ENCODE measurements at regions not wholly inside any gene's neighbourhood (a gene's known extent, or its start where the extent isn't known, plus 50 kb on each side); places are given as distances from the start of the nearest gene placed in this dataset.
A peak's percentile ranks its signal among the peaks of the same experiment; 100 is the strongest.
"Not testable (repeated sequence)": the region's sequence is repeated elsewhere in the genome, so short reads cannot be mapped to it uniquely, and the experiment has no call there.

- Histone ChIP-seq H3K9me3 (replicated peaks) (no peaks in the 10 kb centered on the region), H3K4me3 (no peak overlapping the region), H3K36me3 (no peaks in the 10 kb centered on the region), H3K27me3 (replicated peaks) (no peaks in the 10 kb centered on the region), H3K4me1 (replicated peaks) (peaks cover 17% of the 10 kb centered on the region), H3K27ac (no peak overlapping the region)
- peak; percentile 39 to 49 for DNase-seq (ENCODE audit: low read depth in 1 of 2, low spot score in 2 of 2)
These were observed 84.2 kb upstream of the ABHD2 start for GRCh38 chr15:89003865-89004725.

GRCh38 chr15:89004726-89005030 is 83.6 kb upstream of the ABHD2 start:
- Histone ChIP-seq H3K36me3 (no peaks in the 10 kb centered on the region), H3K9me3 (replicated peaks) (no peaks in the 10 kb centered on the region), H3K27ac (no peak overlapping the region), H3K27me3 (replicated peaks) (no peaks in the 10 kb centered on the region), H3K4me3 (no peak overlapping the region), H3K4me1 (replicated peaks) (peaks cover 17% of the 10 kb centered on the region)
- no peak for DNase-seq (ENCODE audit: low read depth in 1 of 2, low spot score in 2 of 2)

GRCh38 chr15:89007527-89007926 is 80.7 kb upstream of the ABHD2 start:
- H3K27me3 ChIP-seq (replicated peaks), result not testable (repeated sequence)

GRCh38 chr15:89007989-89008388 is 80.3 kb upstream of the ABHD2 start:
- H3K36me3 ChIP-seq, result no peaks in the 10 kb centered on the region
- H3K27me3 ChIP-seq (replicated peaks), result no peaks in the 10 kb centered on the region
- H3K9me3 ChIP-seq (replicated peaks), result no peaks in the 10 kb centered on the region
- H3K4me3 ChIP-seq, result no peak overlapping the region
- peaks cover 1% of the 10 kb centered on the region for H3K4me1 ChIP-seq (replicated peaks)
- no peak overlapping the region for H3K27ac ChIP-seq
- no peak for DNase-seq (ENCODE audit: low read depth in 1 of 2, low spot score in 2 of 2)

More at GRCh38 chr15:89007527-89007926, 80.7 kb upstream of the ABHD2 start:
- H3K4me3 ChIP-seq; DNase-seq (ENCODE audit: low read depth in 1 of 2, low spot score in 2 of 2); H3K27ac ChIP-seq; H3K4me1 ChIP-seq (replicated peaks); H3K9me3 ChIP-seq (replicated peaks); H3K36me3 ChIP-seq: not testable (repeated sequence)

GRCh38 chr15:89009080-89009479 is 79.2 kb upstream of the ABHD2 start:
- no peaks in the 10 kb centered on the region for H3K36me3 ChIP-seq
- no peaks in the 10 kb centered on the region for H3K27me3 ChIP-seq (replicated peaks)
- no peak overlapping the region for H3K27ac ChIP-seq
- DNase-seq (ENCODE audit: low read depth in 1 of 2, low spot score in 2 of 2), result no peak
- no peaks in the 10 kb centered on the region; the same call in 1 of the 2 replicates for H3K9me3 ChIP-seq (replicated peaks)
- H3K4me1 ChIP-seq (replicated peaks), result no peaks in the 10 kb centered on the region
- H3K4me3 ChIP-seq, result no peak overlapping the region

GRCh38 chr15:89015412-89016097 is 72.7 kb upstream of the ABHD2 start:
- no peak overlapping the region for H3K27ac ChIP-seq
- H3K27me3 ChIP-seq (replicated peaks), result no peaks in the 10 kb centered on the region
- H3K9me3 ChIP-seq (replicated peaks), result no peaks in the 10 kb centered on the region; the same call in 1 of the 2 replicates
- no peak for DNase-seq (ENCODE audit: low read depth in 1 of 2, low spot score in 2 of 2)
- H3K36me3 ChIP-seq, result no peaks in the 10 kb centered on the region
- H3K4me3 ChIP-seq, result no peak overlapping the region
- peaks cover 9% of the 10 kb centered on the region for H3K4me1 ChIP-seq (replicated peaks)

- no peak overlapping the region for H3K4me3 ChIP-seq
- H3K27ac ChIP-seq, result no peak overlapping the region
- DNase-seq (ENCODE audit: low read depth in 1 of 2, low spot score in 2 of 2), result no peak
- no peaks in the 10 kb centered on the region; the same call in 1 of the 2 replicates for H3K9me3 ChIP-seq (replicated peaks)
- no peaks in the 10 kb centered on the region for H3K27me3 ChIP-seq (replicated peaks)
- no peaks in the 10 kb centered on the region for H3K36me3 ChIP-seq
- peaks cover 9% of the 10 kb centered on the region for H3K4me1 ChIP-seq (replicated peaks)
These were observed 71.7 kb upstream of the ABHD2 start for GRCh38 chr15:89016549-89017041.

- H3K9me3 ChIP-seq (replicated peaks), result no peaks in the 10 kb centered on the region; the same call in 1 of the 2 replicates
- no peak overlapping the region for H3K27ac ChIP-seq
- no peaks in the 10 kb centered on the region for H3K27me3 ChIP-seq (replicated peaks)
- no peaks in the 10 kb centered on the region for H3K36me3 ChIP-seq
- peak; percentile 68 to 86 for DNase-seq (ENCODE audit: low read depth in 1 of 2, low spot score in 2 of 2)
- H3K4me1 ChIP-seq (replicated peaks), result peaks cover 9% of the 10 kb centered on the region
- H3K4me3 ChIP-seq, result peak overlapping the region; percentile 17
These were observed 70.7 kb upstream of the ABHD2 start for GRCh38 chr15:89017370-89018066.

GRCh38 chr15:89018207-89018606 is 70.0 kb upstream of the ABHD2 start:
- Histone ChIP-seq H3K36me3 (no peaks in the 10 kb centered on the region), H3K27me3 (replicated peaks) (no peaks in the 10 kb centered on the region), H3K27ac (no peak overlapping the region), H3K4me3 (no peak overlapping the region), H3K9me3 (replicated peaks) (no peaks in the 10 kb centered on the region; the same call in 1 of the 2 replicates), H3K4me1 (replicated peaks) (peaks cover 9% of the 10 kb centered on the region)
- no peak for DNase-seq (ENCODE audit: low read depth in 1 of 2, low spot score in 2 of 2)

GRCh38 chr15:89019436-89019835 is 68.8 kb upstream of the ABHD2 start:
- no peaks in the 10 kb centered on the region for H3K27me3 ChIP-seq (replicated peaks)
- H3K9me3 ChIP-seq (replicated peaks), result no peaks in the 10 kb centered on the region
- H3K36me3 ChIP-seq, result no peaks in the 10 kb centered on the region
- H3K27ac ChIP-seq, result no peak overlapping the region
- peaks cover 9% of the 10 kb centered on the region for H3K4me1 ChIP-seq (replicated peaks)
- no peak for DNase-seq (ENCODE audit: low read depth in 1 of 2, low spot score in 2 of 2)
- no peak overlapping the region for H3K4me3 ChIP-seq

GRCh38 chr15:89021224-89021623 is 67.0 kb upstream of the ABHD2 start:
- Histone ChIP-seq H3K36me3 (no peaks in the 10 kb centered on the region), H3K27ac (no peak overlapping the region), H3K27me3 (replicated peaks) (no peaks in the 10 kb centered on the region), H3K4me1 (replicated peaks) (peaks cover 9% of the 10 kb centered on the region), H3K9me3 (replicated peaks) (peaks cover 3% of the 10 kb centered on the region; the same call in 1 of the 2 replicates), H3K4me3 (no peak overlapping the region)
- DNase-seq (ENCODE audit: low read depth in 1 of 2, low spot score in 2 of 2), result no peak

GRCh38 chr15:89021886-89022285 is 66.4 kb upstream of the ABHD2 start:
- H3K4me3 ChIP-seq; H3K27me3 ChIP-seq (replicated peaks); H3K4me1 ChIP-seq (replicated peaks); H3K27ac ChIP-seq; H3K9me3 ChIP-seq (replicated peaks); H3K36me3 ChIP-seq; DNase-seq (ENCODE audit: low read depth in 1 of 2, low spot score in 2 of 2): not testable (repeated sequence)

GRCh38 chr15:89023311-89023961 is 64.8 kb upstream of the ABHD2 start:
- Histone ChIP-seq H3K4me1 (replicated peaks) (no peaks in the 10 kb centered on the region), H3K4me3 (no peak overlapping the region), H3K27ac (no peak overlapping the region), H3K36me3 (no peaks in the 10 kb centered on the region), H3K27me3 (replicated peaks) (no peaks in the 10 kb centered on the region; the same call in 1 of the 2 replicates), H3K9me3 (replicated peaks) (peaks cover 4% of the 10 kb centered on the region; the same call in 1 of the 2 replicates)
- DNase-seq (ENCODE audit: low read depth in 1 of 2, low spot score in 2 of 2), result no peak

All from SJSA1 (cell line).